Sigmoid colon (tissue), 6 donors: ENCODE measurements at regions not wholly inside any gene's neighbourhood (a gene's known extent, or its start where the extent isn't known, plus 50 kb on each side); places are given as distances from the start of the nearest gene placed in this dataset.
"Not testable (repeated sequence)": the region's sequence is repeated elsewhere in the genome, so short reads cannot be mapped to it uniquely, and the experiment has no call there.

ENCODE experiments used
- DNase-seq: peaks from one replicate; pipeline ENCODE4 v3.0.0-alpha.2; 2019
- H3K27ac ChIP-seq, 4 donors: fragments of 200-600 bp; sonication (generic); one replicate each; pipeline ENCODE4 v1.5.1; 2016 to 2019; ENCODE audit warnings: mild to moderate bottlenecking in 1 of 4
- H3K27me3 ChIP-seq, 3 donors: fragments of 200-600 bp; sonication (generic); one replicate each; pipeline ENCODE4 v1.5.1; 2019; ENCODE audit warnings: mild to moderate bottlenecking in 1 of 3
- H3K36me3 ChIP-seq, 4 donors: fragments of 200-600 bp; sonication (generic); one replicate each; pipeline ENCODE4 v1.5.1; 2016 to 2019
- H3K4me1 ChIP-seq, 4 donors: fragments of 200-600 bp; sonication (generic); one replicate each; pipeline ENCODE4 v1.5.1; 2017 to 2019
- H3K4me3 ChIP-seq, 4 donors: fragments of 200-600 bp; sonication (generic); one replicate each; pipeline ENCODE4 v1.5.1; 2017 to 2019; ENCODE audit warnings: mild to moderate bottlenecking in 2 of 4, moderate library complexity in 1 of 4
- H3K9me3 ChIP-seq, 4 donors: fragments of 200-600 bp in 3 of 4; sonication (generic) in 3 of 4; one replicate each; pipeline versions ENCODE4 v1.5.1 to v1.6.1; 2013 to 2019
- CTCF ChIP-seq, 4 experiments: fragments of 450-650 bp in 3 of 4; fragments of 200-600 bp in 1 of 4; IDR thresholded peaks; one replicate each; pipeline ENCODE4 v1.5.1; 2016 to 2019; ENCODE audit warnings: antibody characterized with exemption in 4 of 4, mild to moderate bottlenecking in 3 of 4, moderate library complexity in 2 of 4
- EP300 ChIP-seq, 4 donors: sonication (generic); formaldehyde crosslinking; IDR thresholded peaks; one replicate each; pipeline ENCODE4 v1.6.1; 2017; ENCODE audit warnings: antibody characterized with exemption in 4 of 4
- POLR2A ChIP-seq, 2 donors: fragments of 450-650 bp; IDR thresholded peaks; one replicate each; pipeline ENCODE4 v1.6.1; 2016; ENCODE audit warnings: antibody characterized with exemption in 2 of 2, mild to moderate bottlenecking in 2 of 2, moderate library complexity in 2 of 2
- POLR2AphosphoS5 ChIP-seq, 4 donors: sonication (generic); formaldehyde crosslinking; IDR thresholded peaks; one replicate each; pipeline ENCODE4 v1.6.1; 2017; ENCODE audit warnings: antibody characterized with exemption in 4 of 4
- WGBS, 2 donors: extraction: QIAGEN DNeasy Blood & Tissue Kit; methylation state at CpG; one replicate each; pipeline ENCODE4 v1.1.7; 2013; 5-methylcytosine and 5-hydroxymethylcytosine counted together
- intact Hi-C: fragments of 100-400 bp; cut with DNase I; formaldehyde crosslinking; loops from one replicate; pipeline ENCODE4 v1.15.1; 2023
- donor health status: healthy with polysubstance abuse.
- donor health status: healthy.

GRCh38 chr2:184394642-184395041 lies 203.7 kb upstream of the ZNF804A start:
- Histone ChIP-seq H3K36me3 (no peaks in the 10 kb centered on the region), H3K4me1 (no peaks in the 10 kb centered on the region), H3K9me3 (no peaks in the 10 kb centered on the region), H3K4me3 (no peak overlapping the region), H3K27me3 (no peaks in the 10 kb centered on the region), H3K27ac (no peak overlapping the region)
- TF ChIP-seq CTCF (IDR thresholded peaks at IDR 0.05) (no peak), POLR2A (IDR thresholded peaks at IDR 0.05) (no peak), EP300 (IDR thresholded peaks at IDR 0.05) (no peak), POLR2AphosphoS5 (IDR thresholded peaks at IDR 0.05) (no peak)
- DNase-seq = no peak
- intact Hi-C loops = no loop called here

GRCh38 chr2:184402381-184402780 lies 195.9 kb upstream of the ZNF804A start:
- H3K27ac ChIP-seq = no peak overlapping the region
- intact Hi-C loops = no loop called here

GRCh38 chr2:184407041-184407630 lies 191.2 kb upstream of the ZNF804A start:
- intact Hi-C loops, H3K4me3 ChIP-seq, H3K27me3 ChIP-seq, H3K36me3 ChIP-seq, H3K4me1 ChIP-seq, H3K27ac ChIP-seq, H3K9me3 ChIP-seq, DNase-seq: not testable (repeated sequence)
- 86 to 87% methylated on average over 7 of the region's 7 CpGs for WGBS, 2 donors

More at GRCh38 chr2:184402381-184402780, 195.9 kb upstream of the ZNF804A start:
- no peak for DNase-seq
- Histone ChIP-seq H3K27me3 (no peaks in the 10 kb centered on the region), H3K36me3 (no peaks in the 10 kb centered on the region), H3K9me3 (peaks cover 0 to 4% (median 0%) of the 10 kb centered on the region in 4 donors), H3K4me3 (no peak overlapping the region), H3K4me1 (no peaks in the 10 kb centered on the region)
- TF ChIP-seq POLR2A (IDR thresholded peaks at IDR 0.05) (no peak), EP300 (IDR thresholded peaks at IDR 0.05) (no peak), POLR2AphosphoS5 (IDR thresholded peaks at IDR 0.05) (no peak), CTCF (IDR thresholded peaks at IDR 0.05) (no peak)

- no peaks in the 10 kb centered on the region for H3K36me3 ChIP-seq
- intact Hi-C loops = no loop called here
- TF ChIP-seq EP300 (IDR thresholded peaks at IDR 0.05) (no peak), POLR2AphosphoS5 (IDR thresholded peaks at IDR 0.05) (no peak), CTCF (IDR thresholded peaks at IDR 0.05) (no peak), POLR2A (IDR thresholded peaks at IDR 0.05) (no peak)
- H3K4me3 ChIP-seq = no peak overlapping the region
- no peak for DNase-seq
- peaks cover 0 to 4% (median 0%) of the 10 kb centered on the region in 4 donors for H3K9me3 ChIP-seq
- no peaks in the 10 kb centered on the region for H3K27me3 ChIP-seq
- H3K27ac ChIP-seq = no peak overlapping the region
- 73 to 81% methylated on average over 1 of the region's 1 CpG for WGBS, 2 donors
- H3K4me1 ChIP-seq = no peaks in the 10 kb centered on the region
Observed at GRCh38 chr2:184410160-184410559, 188.2 kb upstream of the ZNF804A start.

GRCh38 chr2:184413221-184413620 lies 185.1 kb upstream of the ZNF804A start:
- Histone ChIP-seq H3K27ac (no peak overlapping the region), H3K27me3 (no peaks in the 10 kb centered on the region), H3K9me3 (no peaks in the 10 kb centered on the region), H3K4me1 (no peaks in the 10 kb centered on the region), H3K4me3 (no peak overlapping the region), H3K36me3 (no peaks in the 10 kb centered on the region)
- intact Hi-C loops = no loop called here
- TF ChIP-seq POLR2AphosphoS5 (IDR thresholded peaks at IDR 0.05) (no peak), EP300 (IDR thresholded peaks at IDR 0.05) (no peak), POLR2A (IDR thresholded peaks at IDR 0.05) (no peak), CTCF (IDR thresholded peaks at IDR 0.05) (no peak)
- DNase-seq = no peak
- 88 to 93% methylated on average over 2 of the region's 2 CpGs for WGBS, 2 donors
